Glutamatergic neuron (in vitro differentiated cells): ENCODE measurements at regions not wholly inside any gene's neighbourhood (a gene's known extent, or its start where the extent isn't known, plus 50 kb on each side); places are given as distances from the start of the nearest gene placed in this dataset.

ENCODE experiments used
- DNase-seq: peaks from one replicate; pipeline ENCODE4 v3.0.0; 2022
- H3K27ac Mint-ChIP-seq: one replicate; pipeline ENCODE4 v1.8.0; 2020; ENCODE audit warnings: mild to moderate bottlenecking, mixed read lengths, inconsistent platforms; ENCODE audit not compliant: unreplicated experiment
- H3K27me3 Mint-ChIP-seq: one replicate; pipeline ENCODE4 v1.8.0; 2020; ENCODE audit warnings: mild to moderate bottlenecking, moderate library complexity, mixed read lengths, inconsistent platforms; ENCODE audit not compliant: unreplicated experiment
- H3K36me3 Mint-ChIP-seq: one replicate; pipeline ENCODE4 v1.8.0; 2020; ENCODE audit warnings: mild to moderate bottlenecking, mixed read lengths, inconsistent platforms; ENCODE audit not compliant: unreplicated experiment
- H3K4me1 Mint-ChIP-seq: one replicate; pipeline ENCODE4 v1.8.0; 2020; ENCODE audit warnings: mild to moderate bottlenecking, low read depth, mixed read lengths, inconsistent platforms; ENCODE audit not compliant: unreplicated experiment
- H3K4me3 Mint-ChIP-seq: one replicate; pipeline ENCODE4 v1.8.0; 2020; ENCODE audit warnings: mild to moderate bottlenecking, mixed read lengths, inconsistent platforms; ENCODE audit not compliant: unreplicated experiment
- H3K9me3 Mint-ChIP-seq: one replicate; pipeline ENCODE4 v1.8.0; 2020; ENCODE audit warnings: mild to moderate bottlenecking, moderate library complexity, mixed read lengths, inconsistent platforms; ENCODE audit not compliant: unreplicated experiment
- TF ChIP-seq, protein P1 (sequence below): fragments of 200-600 bp; sonication (generic); IDR thresholded peaks from one replicate; pipeline ENCODE4 v1.5.0; 2021; ENCODE audit not compliant: partially characterized antibody, unreplicated experiment

DNA sequence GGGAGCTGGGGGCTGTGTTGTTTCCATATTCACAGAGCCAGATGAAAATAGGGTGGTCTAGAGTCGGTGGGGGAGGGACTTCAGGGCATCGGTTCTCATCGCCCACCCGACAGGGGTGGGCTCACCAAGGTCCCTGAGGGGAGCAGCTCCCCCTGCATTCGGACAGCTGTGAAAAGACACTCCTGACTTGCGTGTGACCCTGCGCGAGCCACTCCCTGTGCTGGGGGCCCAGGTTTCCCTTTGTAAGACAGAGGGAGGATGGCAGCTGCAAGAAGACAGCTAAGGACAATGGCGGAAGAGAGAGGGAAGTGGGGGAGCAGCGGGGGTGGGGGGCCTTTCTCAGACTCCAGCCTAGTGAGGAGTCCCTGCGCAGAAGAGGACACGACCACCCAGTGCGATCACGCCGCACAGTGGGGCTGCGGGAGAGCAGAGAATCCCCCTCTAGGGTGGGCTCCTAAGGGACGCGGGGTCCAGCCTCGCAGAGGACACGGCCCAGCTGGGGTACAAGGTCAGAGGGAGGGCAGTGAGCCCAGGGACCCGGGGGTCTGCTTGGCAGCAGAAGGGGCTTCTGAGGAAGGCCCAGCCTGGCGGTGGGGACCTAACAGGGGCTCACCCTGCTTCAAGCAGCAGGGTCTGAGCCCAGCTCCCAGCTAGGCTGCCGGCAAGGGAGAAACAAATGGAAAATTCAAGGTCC is 326.9 kb upstream of the DIO3 start:
- DNase-seq = no peak

DNA sequence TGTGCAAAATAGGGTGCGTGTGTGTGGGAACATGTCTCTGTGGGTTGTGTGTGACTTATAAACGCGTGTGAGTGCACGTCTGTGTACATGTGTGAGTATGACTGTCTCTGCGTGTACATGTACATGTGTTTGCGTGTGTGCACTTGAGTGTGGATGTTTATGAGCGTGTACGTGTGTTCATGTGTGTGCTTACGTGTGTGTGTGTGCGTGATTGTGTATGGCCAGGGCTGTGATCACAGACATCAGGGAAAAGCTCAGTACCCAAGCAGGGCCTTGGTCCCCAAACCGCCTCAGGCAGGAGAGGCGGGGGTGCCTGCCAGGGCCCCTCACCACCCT is 326.3 kb upstream of the DIO3 start:
- Mint-ChIP-seq H3K4me1 (peaks cover 3% of the 10 kb centered on the region), H3K27me3 (peaks cover 3% of the 10 kb centered on the region), H3K27ac (peak overlapping the region; percentile 80), H3K36me3 (no peaks in the 10 kb centered on the region), H3K4me3 (no peak overlapping the region), H3K9me3 (peaks cover 2% of the 10 kb centered on the region)
- DNase-seq = no peak
- TF ChIP-seq, protein P1, sequence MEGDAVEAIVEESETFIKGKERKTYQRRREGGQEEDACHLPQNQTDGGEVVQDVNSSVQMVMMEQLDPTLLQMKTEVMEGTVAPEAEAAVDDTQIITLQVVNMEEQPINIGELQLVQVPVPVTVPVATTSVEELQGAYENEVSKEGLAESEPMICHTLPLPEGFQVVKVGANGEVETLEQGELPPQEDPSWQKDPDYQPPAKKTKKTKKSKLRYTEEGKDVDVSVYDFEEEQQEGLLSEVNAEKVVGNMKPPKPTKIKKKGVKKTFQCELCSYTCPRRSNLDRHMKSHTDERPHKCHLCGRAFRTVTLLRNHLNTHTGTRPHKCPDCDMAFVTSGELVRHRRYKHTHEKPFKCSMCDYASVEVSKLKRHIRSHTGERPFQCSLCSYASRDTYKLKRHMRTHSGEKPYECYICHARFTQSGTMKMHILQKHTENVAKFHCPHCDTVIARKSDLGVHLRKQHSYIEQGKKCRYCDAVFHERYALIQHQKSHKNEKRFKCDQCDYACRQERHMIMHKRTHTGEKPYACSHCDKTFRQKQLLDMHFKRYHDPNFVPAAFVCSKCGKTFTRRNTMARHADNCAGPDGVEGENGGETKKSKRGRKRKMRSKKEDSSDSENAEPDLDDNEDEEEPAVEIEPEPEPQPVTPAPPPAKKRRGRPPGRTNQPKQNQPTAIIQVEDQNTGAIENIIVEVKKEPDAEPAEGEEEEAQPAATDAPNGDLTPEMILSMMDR = no peak

More for the DNA sequence above, 326.9 kb upstream of the DIO3 start:
- H3K36me3 Mint-ChIP-seq = no peaks in the 10 kb centered on the region
- no peak overlapping the region for H3K27ac Mint-ChIP-seq
- peaks cover 3% of the 10 kb centered on the region for H3K27me3 Mint-ChIP-seq
- H3K4me3 Mint-ChIP-seq = no peak overlapping the region
- H3K4me1 Mint-ChIP-seq = peaks cover 3% of the 10 kb centered on the region
- H3K9me3 Mint-ChIP-seq = peaks cover 2% of the 10 kb centered on the region
- TF ChIP-seq, protein P1 = no peak

DNA sequence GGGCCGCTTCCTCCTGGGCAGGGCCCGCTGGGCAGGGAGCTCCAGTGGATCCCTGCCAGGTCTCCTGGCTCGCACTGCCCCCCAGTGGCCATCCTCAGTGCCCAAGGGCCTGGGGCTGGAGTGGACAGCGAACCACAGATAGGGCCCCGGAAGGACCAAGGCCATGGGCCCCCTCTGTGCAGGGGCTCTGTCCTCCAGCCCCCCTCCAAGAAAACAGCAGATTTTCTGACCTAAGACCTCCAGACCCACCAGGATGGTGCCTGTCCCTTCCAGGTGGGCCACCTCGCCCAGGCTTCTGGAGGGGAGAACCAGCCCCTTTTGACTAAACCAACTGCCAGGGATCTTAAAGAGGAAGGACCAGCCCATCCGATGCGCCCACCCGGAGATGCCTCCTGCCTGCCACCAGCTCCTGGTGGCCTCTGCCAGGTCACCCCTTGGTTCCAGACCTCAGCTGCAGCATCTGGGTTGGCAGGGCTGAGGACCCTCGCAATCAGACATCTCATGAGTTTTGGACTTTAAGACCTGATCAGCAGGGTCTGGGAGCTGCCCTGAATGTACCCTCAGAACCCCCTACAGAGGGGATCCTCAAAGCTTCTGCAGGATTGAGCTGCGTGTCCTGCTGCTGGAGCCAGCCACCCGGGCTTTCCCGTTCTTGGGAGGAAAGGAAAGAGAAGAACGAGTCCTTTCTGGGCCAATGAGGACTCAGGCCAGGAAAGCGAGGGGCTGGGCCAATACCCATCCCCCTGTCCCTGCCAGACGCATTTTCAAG is 325.8 kb upstream of the DIO3 start:
- no peak overlapping the region for H3K4me3 Mint-ChIP-seq
- DNase-seq = peak; percentile 85
- TF ChIP-seq, protein P1 = peak; percentile 81
- H3K4me1 Mint-ChIP-seq = peaks cover 3% of the 10 kb centered on the region
- H3K9me3 Mint-ChIP-seq = peaks cover 2% of the 10 kb centered on the region
- H3K27me3 Mint-ChIP-seq = peaks cover 3% of the 10 kb centered on the region
- no peak overlapping the region for H3K27ac Mint-ChIP-seq
- no peaks in the 10 kb centered on the region for H3K36me3 Mint-ChIP-seq

DNA sequence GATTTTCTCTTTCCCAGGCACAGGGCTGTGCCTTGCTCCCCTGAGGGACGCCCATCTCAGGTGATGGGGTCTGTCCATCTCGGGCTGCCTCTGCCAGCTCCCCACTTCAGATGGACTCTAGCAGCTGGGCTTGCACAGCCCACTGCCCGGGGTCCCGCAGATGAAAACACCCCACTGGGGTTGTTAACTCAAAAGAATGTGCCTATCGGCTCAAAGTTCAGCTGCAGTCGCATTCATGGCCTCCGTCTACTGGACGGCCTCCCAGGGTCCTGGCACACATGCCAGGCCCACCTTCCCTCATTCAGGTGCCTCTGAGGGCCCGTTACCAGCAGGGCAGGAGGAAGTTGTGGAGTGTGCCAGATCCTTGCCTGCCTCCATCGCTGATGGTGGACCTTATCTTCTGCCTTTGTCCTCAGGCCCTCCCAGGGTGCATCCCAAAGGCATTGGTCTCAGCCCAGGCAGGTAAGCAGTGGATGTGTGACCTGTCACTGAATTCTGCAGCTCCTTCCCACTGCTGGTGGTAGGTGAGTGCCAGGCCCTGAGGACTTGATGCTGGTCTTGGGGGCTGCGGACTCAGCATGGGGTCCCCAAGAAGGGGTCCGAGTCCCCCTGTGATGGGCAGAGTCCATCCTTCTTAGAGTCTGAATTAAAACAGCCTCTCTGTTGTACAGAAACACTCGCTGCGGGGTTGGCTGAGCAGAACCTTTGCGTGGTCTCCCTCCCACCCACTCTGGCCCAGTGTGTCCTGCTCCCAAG is 324.6 kb upstream of the DIO3 start:
- no peak for DNase-seq
- Mint-ChIP-seq H3K9me3 (peaks cover 2% of the 10 kb centered on the region), H3K4me1 (peaks cover 3% of the 10 kb centered on the region), H3K27me3 (peaks cover 3% of the 10 kb centered on the region), H3K4me3 (no peak overlapping the region), H3K36me3 (peaks cover 5% of the 10 kb centered on the region), H3K27ac (no peak overlapping the region)
- TF ChIP-seq, protein P1 = no peak
